Esophagus squamous epithelium (tissue), 4 donors: ENCODE measurements at regions not wholly inside any gene's neighbourhood (a gene's known extent, or its start where the extent isn't known, plus 50 kb on each side); places are given as distances from the start of the nearest gene placed in this dataset.

ENCODE experiments used
- POLR2A ChIP-seq, 4 donors: fragments of 450-650 bp; IDR thresholded peaks; one replicate each; pipeline ENCODE4 v1.6.1; 2017; ENCODE audit warnings: antibody characterized with exemption in 4 of 4, mild to moderate bottlenecking in 4 of 4, moderate library complexity in 3 of 4
- TF ChIP-seq, protein P1 (sequence below), 6 experiments: fragments of 450-650 bp in 4 of 6; fragments of 200-600 bp in 2 of 6; sonication (generic) in 2 of 6; IDR thresholded peaks; one replicate each; pipeline ENCODE4 v1.5.1; 2016 to 2019; ENCODE audit warnings: antibody characterized with exemption in 6 of 6, mild to moderate bottlenecking in 4 of 6, moderate library complexity in 4 of 6

DNA sequence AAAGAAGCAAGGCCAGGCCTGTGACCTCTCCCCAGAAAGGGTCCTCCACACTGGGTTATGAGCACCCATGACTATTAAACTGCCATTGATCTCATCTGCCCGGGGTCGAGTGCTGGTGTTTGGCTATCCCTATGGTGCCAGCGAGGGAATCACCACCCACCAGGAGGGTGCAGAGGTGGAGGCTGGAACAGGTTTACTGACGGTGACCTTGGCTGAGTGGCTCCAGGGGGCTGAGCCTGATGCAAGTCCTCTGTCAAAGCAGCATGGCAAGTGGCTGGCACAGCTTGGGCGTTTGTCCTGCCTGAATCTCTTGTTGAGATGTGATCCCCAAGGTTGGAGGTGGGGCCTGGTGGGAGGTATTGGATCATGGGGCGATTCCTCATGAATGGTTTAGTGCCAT lies 196.4 kb upstream of the HDAC4 start:
- TF ChIP-seq, protein P1, sequence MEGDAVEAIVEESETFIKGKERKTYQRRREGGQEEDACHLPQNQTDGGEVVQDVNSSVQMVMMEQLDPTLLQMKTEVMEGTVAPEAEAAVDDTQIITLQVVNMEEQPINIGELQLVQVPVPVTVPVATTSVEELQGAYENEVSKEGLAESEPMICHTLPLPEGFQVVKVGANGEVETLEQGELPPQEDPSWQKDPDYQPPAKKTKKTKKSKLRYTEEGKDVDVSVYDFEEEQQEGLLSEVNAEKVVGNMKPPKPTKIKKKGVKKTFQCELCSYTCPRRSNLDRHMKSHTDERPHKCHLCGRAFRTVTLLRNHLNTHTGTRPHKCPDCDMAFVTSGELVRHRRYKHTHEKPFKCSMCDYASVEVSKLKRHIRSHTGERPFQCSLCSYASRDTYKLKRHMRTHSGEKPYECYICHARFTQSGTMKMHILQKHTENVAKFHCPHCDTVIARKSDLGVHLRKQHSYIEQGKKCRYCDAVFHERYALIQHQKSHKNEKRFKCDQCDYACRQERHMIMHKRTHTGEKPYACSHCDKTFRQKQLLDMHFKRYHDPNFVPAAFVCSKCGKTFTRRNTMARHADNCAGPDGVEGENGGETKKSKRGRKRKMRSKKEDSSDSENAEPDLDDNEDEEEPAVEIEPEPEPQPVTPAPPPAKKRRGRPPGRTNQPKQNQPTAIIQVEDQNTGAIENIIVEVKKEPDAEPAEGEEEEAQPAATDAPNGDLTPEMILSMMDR (IDR thresholded peaks at IDR 0.05), result no peak
- TF ChIP-seq POLR2A (IDR thresholded peaks at IDR 0.05), result no peak
